SK-N-SH treated with all-trans-retinoic acid at 6 μM for 48 hours (cell line): ENCODE measurements at regions not wholly inside any gene's neighbourhood (a gene's known extent, or its start where the extent isn't known, plus 50 kb on each side); places are given as distances from the start of the nearest gene placed in this dataset.

Experiments used
- ATAC-seq: fragments of 200-7000 bp; cut with Tn5 transposase; 3 replicates; pipeline ENCODE4 v1.9.1; 2020; ENCODE audit warnings: mild to moderate bottlenecking, moderate library complexity
- ARNTL ChIP-seq: fragments of 450-650 bp; formaldehyde crosslinking; IDR thresholded peaks from 2 replicates; pipeline ENCODE4 v1.5.0; 2020; ENCODE audit warnings: low read depth, mild to moderate bottlenecking, moderate library complexity, borderline replicate concordance
- BACH2 ChIP-seq: fragments of 250-450 bp; sonication (Bioruptor Pico); IDR thresholded peaks from 2 replicates; pipeline ENCODE4 v1.9.0; 2021; ENCODE audit warnings: mild to moderate bottlenecking, borderline replicate concordance
- CSDC2 ChIP-seq: fragments of 250-450 bp; sonication (Bioruptor Pico); IDR thresholded peaks from 2 replicates; pipeline ENCODE4 v1.5.0; 2020; ENCODE audit warnings: mild to moderate bottlenecking, moderate library complexity
- ESRRG ChIP-seq: fragments of 250-450 bp; sonication (Bioruptor Pico); IDR thresholded peaks from 2 replicates; pipeline ENCODE4 v1.6.1; 2021; ENCODE audit warnings: mild to moderate bottlenecking
- GLIS3 ChIP-seq: fragments of 250-450 bp; sonication (Bioruptor Pico); IDR thresholded peaks from 2 replicates; pipeline ENCODE4 v1.5.0; 2020; ENCODE audit warnings: mild to moderate bottlenecking, moderate library complexity
- ISL1 ChIP-seq: fragments of 250-450 bp; sonication (Bioruptor Pico); IDR thresholded peaks from 2 replicates; pipeline ENCODE4 v2.1.2; 2022; ENCODE audit warnings: mild to moderate bottlenecking, moderate library complexity
- OSR1 ChIP-seq: fragments of 250-450 bp; sonication (Bioruptor Pico); IDR thresholded peaks from 2 replicates; pipeline ENCODE4 v1.8.0; 2022; ENCODE audit warnings: moderate library complexity, mild to moderate bottlenecking, inconsistent platforms
- PPARA ChIP-seq: fragments of 250-450 bp; sonication (Bioruptor Pico); IDR thresholded peaks from 2 replicates; pipeline ENCODE4 v1.5.0; 2020; ENCODE audit warnings: mild to moderate bottlenecking, borderline replicate concordance
- TCF4 ChIP-seq: fragments of 250-450 bp; sonication (Bioruptor Pico); IDR thresholded peaks from 2 replicates; pipeline ENCODE4 v1.8.0; 2021; ENCODE audit warnings: mild to moderate bottlenecking, moderate library complexity, borderline replicate concordance
- TOX ChIP-seq: fragments of 250-450 bp; sonication (Bioruptor Pico); IDR thresholded peaks from 2 replicates; pipeline ENCODE4 v1.8.0; 2021; ENCODE audit warnings: mild to moderate bottlenecking, moderate library complexity, borderline replicate concordance
- ZC3H10 ChIP-seq: fragments of 250-450 bp; sonication (Bioruptor Pico); IDR thresholded peaks from 2 replicates; pipeline ENCODE4 v1.5.1; 2021; ENCODE audit warnings: mild to moderate bottlenecking, moderate library complexity
- ZFP30 ChIP-seq: fragments of 450-650 bp; formaldehyde crosslinking; IDR thresholded peaks from 2 replicates; pipeline ENCODE4 v1.5.0; 2022; ENCODE audit warnings: mild to moderate bottlenecking, moderate library complexity
- ZNF565 ChIP-seq: fragments of 450-650 bp; formaldehyde crosslinking; conservative IDR thresholded peaks from 2 replicates; pipeline ENCODE4 v1.5.0; 2020; ENCODE audit warnings: low read depth, mild to moderate bottlenecking, moderate library complexity
- ZNF70 ChIP-seq: fragments of 450-650 bp; formaldehyde crosslinking; IDR thresholded peaks from 2 replicates; pipeline ENCODE4 v1.5.0; 2020; ENCODE audit warnings: mild to moderate bottlenecking, moderate library complexity
- ZNF8 ChIP-seq: fragments of 450-650 bp; formaldehyde crosslinking; IDR thresholded peaks from 2 replicates; pipeline ENCODE4 v1.5.0; 2020; ENCODE audit warnings: mild to moderate bottlenecking, moderate library complexity
- TF ChIP-seq, protein P1 (sequence below): fragments of 250-450 bp; sonication (Bioruptor Pico); IDR thresholded peaks from 2 replicates; pipeline ENCODE4 v1.8.0; 2021; ENCODE audit warnings: low read depth, mild to moderate bottlenecking, moderate library complexity, borderline replicate concordance
- TF ChIP-seq, protein P2 (sequence below): fragments of 250-450 bp; sonication (Bioruptor Pico); IDR thresholded peaks from 2 replicates; pipeline ENCODE4 v1.5.0; 2020; ENCODE audit warnings: mild to moderate bottlenecking, moderate library complexity
- TF ChIP-seq, protein P3 (sequence below): fragments of 250-450 bp; sonication (Bioruptor Pico); IDR thresholded peaks from 2 replicates; pipeline ENCODE4 v1.5.1; 2021; ENCODE audit warnings: mild to moderate bottlenecking, moderate library complexity
- TF ChIP-seq, protein P4 (sequence below): fragments of 250-450 bp; sonication (Bioruptor Pico); IDR thresholded peaks from 2 replicates; pipeline ENCODE4 v1.5.1; 2020; ENCODE audit warnings: low read depth, mild to moderate bottlenecking, moderate library complexity
- TF ChIP-seq, protein P5 (sequence below): fragments of 250-450 bp; sonication (Bioruptor Pico); IDR thresholded peaks from 2 replicates; pipeline ENCODE4 v1.8.0; 2020; ENCODE audit warnings: mild to moderate bottlenecking, moderate library complexity, borderline replicate concordance

DNA sequence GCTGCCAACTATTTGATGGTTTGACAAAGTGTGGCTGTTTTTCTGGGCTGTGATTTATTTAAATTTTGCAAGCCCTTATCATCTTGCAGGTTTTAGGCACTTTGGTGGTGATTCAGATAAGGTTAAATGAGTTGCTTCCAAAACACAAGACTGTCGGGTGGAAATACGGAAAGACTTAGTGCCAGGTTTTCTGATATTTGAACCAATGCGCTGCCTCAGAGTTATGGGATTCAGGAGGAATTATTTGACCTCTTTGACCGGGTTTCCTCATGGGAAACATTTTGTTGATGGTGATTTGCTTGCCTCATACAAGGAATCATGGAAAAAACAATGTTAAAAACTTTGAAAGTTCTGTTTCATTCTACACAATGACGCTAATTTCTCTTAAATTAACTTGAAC is 136.1 kb upstream of the MAP9 start:
- TF ChIP-seq, protein P1, sequence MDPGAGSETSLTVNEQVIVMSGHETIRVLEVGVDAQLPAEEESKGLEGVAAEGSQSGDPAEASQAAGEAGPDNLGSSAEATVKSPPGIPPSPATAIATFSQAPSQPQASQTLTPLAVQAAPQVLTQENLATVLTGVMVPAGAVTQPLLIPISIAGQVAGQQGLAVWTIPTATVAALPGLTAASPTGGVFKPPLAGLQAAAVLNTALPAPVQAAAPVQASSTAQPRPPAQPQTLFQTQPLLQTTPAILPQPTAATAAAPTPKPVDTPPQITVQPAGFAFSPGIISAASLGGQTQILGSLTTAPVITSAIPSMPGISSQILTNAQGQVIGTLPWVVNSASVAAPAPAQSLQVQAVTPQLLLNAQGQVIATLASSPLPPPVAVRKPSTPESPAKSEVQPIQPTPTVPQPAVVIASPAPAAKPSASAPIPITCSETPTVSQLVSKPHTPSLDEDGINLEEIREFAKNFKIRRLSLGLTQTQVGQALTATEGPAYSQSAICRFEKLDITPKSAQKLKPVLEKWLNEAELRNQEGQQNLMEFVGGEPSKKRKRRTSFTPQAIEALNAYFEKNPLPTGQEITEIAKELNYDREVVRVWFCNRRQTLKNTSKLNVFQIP (CRISPR knock-in tag): no peak
- no peak for TF ChIP-seq ARNTL
- TF ChIP-seq, protein P2, sequence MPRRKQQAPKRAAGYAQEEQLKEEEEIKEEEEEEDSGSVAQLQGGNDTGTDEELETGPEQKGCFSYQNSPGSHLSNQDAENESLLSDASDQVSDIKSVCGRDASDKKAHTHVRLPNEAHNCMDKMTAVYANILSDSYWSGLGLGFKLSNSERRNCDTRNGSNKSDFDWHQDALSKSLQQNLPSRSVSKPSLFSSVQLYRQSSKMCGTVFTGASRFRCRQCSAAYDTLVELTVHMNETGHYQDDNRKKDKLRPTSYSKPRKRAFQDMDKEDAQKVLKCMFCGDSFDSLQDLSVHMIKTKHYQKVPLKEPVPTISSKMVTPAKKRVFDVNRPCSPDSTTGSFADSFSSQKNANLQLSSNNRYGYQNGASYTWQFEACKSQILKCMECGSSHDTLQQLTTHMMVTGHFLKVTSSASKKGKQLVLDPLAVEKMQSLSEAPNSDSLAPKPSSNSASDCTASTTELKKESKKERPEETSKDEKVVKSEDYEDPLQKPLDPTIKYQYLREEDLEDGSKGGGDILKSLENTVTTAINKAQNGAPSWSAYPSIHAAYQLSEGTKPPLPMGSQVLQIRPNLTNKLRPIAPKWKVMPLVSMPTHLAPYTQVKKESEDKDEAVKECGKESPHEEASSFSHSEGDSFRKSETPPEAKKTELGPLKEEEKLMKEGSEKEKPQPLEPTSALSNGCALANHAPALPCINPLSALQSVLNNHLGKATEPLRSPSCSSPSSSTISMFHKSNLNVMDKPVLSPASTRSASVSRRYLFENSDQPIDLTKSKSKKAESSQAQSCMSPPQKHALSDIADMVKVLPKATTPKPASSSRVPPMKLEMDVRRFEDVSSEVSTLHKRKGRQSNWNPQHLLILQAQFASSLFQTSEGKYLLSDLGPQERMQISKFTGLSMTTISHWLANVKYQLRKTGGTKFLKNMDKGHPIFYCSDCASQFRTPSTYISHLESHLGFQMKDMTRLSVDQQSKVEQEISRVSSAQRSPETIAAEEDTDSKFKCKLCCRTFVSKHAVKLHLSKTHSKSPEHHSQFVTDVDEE: no peak
- no peak for TF ChIP-seq ESRRG (CRISPR knock-in tag)
- no peak for TF ChIP-seq PPARA (CRISPR knock-in tag)
- TF ChIP-seq CSDC2 (CRISPR knock-in tag): no peak
- no peak for TF ChIP-seq TCF4 (CRISPR knock-in tag)
- TF ChIP-seq BACH2: no peak
- no peak for ATAC-seq

DNA sequence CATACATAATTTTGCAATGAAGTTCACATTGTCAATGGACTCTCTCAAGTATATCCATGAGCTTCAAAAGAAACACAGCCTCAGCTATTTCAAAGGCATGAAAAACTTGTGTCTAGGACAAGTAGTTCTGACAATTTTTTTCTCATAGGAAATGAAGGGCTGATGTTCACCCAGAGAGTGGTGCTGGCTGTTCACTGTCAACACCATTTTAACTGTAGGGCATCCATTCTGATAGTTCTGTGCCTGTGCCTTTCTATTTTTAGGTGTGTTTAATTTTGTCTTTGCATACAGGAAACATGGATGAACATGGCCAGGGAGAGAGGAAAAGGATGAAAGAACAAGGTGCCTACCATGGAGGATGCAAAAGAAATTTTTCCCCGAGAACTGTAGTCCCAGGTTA is 135.3 kb upstream of the MAP9 start:
- no peak for TF ChIP-seq TOX (CRISPR knock-in tag)
- TF ChIP-seq ZFP30: no peak
- TF ChIP-seq, protein P3, sequence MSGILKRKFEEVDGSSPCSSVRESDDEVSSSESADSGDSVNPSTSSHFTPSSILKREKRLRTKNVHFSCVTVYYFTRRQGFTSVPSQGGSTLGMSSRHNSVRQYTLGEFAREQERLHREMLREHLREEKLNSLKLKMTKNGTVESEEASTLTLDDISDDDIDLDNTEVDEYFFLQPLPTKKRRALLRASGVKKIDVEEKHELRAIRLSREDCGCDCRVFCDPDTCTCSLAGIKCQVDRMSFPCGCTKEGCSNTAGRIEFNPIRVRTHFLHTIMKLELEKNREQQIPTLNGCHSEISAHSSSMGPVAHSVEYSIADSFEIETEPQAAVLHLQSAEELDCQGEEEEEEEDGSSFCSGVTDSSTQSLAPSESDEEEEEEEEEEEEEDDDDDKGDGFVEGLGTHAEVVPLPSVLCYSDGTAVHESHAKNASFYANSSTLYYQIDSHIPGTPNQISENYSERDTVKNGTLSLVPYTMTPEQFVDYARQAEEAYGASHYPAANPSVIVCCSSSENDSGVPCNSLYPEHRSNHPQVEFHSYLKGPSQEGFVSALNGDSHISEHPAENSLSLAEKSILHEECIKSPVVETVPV: no peak
- no peak for TF ChIP-seq ISL1 (CRISPR knock-in tag)
- no peak for TF ChIP-seq ZC3H10 (CRISPR knock-in tag)
- TF ChIP-seq TCF4 (CRISPR knock-in tag): no peak
- TF ChIP-seq, protein P1 (CRISPR knock-in tag): no peak
- TF ChIP-seq, protein P4, sequence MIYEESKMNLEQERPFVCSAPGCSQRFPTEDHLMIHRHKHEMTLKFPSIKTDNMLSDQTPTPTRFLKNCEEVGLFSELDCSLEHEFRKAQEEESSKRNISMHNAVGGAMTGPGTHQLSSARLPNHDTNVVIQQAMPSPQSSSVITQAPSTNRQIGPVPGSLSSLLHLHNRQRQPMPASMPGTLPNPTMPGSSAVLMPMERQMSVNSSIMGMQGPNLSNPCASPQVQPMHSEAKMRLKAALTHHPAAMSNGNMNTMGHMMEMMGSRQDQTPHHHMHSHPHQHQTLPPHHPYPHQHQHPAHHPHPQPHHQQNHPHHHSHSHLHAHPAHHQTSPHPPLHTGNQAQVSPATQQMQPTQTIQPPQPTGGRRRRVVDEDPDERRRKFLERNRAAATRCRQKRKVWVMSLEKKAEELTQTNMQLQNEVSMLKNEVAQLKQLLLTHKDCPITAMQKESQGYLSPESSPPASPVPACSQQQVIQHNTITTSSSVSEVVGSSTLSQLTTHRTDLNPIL (CRISPR knock-in tag): no peak
- no peak for TF ChIP-seq PPARA (CRISPR knock-in tag)
- TF ChIP-seq ZNF70 (CRISPR knock-in tag): no peak
- no peak for TF ChIP-seq ESRRG (CRISPR knock-in tag)
- no peak for TF ChIP-seq ZNF565 (CRISPR knock-in tag)
- TF ChIP-seq OSR1 (CRISPR knock-in tag): no peak
- no peak for TF ChIP-seq GLIS3 (CRISPR knock-in tag)
- no peak for TF ChIP-seq ARNTL
- TF ChIP-seq, protein P5, sequence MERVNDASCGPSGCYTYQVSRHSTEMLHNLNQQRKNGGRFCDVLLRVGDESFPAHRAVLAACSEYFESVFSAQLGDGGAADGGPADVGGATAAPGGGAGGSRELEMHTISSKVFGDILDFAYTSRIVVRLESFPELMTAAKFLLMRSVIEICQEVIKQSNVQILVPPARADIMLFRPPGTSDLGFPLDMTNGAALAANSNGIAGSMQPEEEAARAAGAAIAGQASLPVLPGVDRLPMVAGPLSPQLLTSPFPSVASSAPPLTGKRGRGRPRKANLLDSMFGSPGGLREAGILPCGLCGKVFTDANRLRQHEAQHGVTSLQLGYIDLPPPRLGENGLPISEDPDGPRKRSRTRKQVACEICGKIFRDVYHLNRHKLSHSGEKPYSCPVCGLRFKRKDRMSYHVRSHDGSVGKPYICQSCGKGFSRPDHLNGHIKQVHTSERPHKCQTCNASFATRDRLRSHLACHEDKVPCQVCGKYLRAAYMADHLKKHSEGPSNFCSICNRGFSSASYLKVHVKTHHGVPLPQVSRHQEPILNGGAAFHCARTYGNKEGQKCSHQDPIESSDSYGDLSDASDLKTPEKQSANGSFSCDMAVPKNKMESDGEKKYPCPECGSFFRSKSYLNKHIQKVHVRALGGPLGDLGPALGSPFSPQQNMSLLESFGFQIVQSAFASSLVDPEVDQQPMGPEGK (CRISPR knock-in tag): no peak
- no peak for TF ChIP-seq ZNF8 (CRISPR knock-in tag)
- TF ChIP-seq, protein P2: no peak
- TF ChIP-seq BACH2: no peak
- no peak for TF ChIP-seq CSDC2 (CRISPR knock-in tag)
- TF ChIP-seq, all 23 proteins: peak for 0
- ATAC-seq: no peak
